HepG2 (cell line): ENCODE measurements at regions not wholly inside any gene's neighbourhood (a gene's known extent, or its start where the extent isn't known, plus 50 kb on each side); places are given as distances from the start of the nearest gene placed in this dataset.

ENCODE experiments used
- ATAC-seq: fragments of 200-7000 bp; cut with Tn5 transposase; 3 replicates; pipeline ENCODE4 v1.9.1; 2020; ENCODE audit warnings: mild to moderate bottlenecking, moderate library complexity
- BruUV-seq: library from RNA; stranded (reverse); fragments of 400-500 nt; replicated peaks from 2 replicates; lab custom pipeline; 2021; lab: Mats Ljungman, UMichigan
- CTCF ChIA-PET: fragments of 300-600 bp; formaldehyde crosslinking; extraction: SDS; loops from one replicate; lab custom pipeline; 2021; ENCODE audit warnings: low total read pairs, inconsistent platforms, low intra/inter-chr PET ratio; lab: Yijun Ruan, JAX
- POLR2A ChIA-PET: fragments of 350-600 bp; sonication (Branson Sonifier 250); formaldehyde crosslinking; loops from one replicate; lab custom pipeline; 2020; ENCODE audit warnings: antibody characterized with exemption, inconsistent platforms; lab: Yijun Ruan, JAX
- DNase-seq: peaks from one replicate; pipeline ENCODE4 v3.0.0-alpha.2; 2015; ENCODE audit warnings: low spot score
- FAIRE-seq: peaks from 3 replicates; lab custom pipeline; 2011; peaks lifted over from hg19 to GRCh38; lab: Jason Lieb, UNC
- H2AFZ ChIP-seq: one replicate; pipeline ENCODE4 v1.6.1; 2011; ENCODE audit warnings: low read length, inconsistent platforms
- H3K27ac ChIP-seq: fragments of 300-600 bp; 3 replicates; pipeline ENCODE4 v1.8.0; 2011; ENCODE audit warnings: mixed run types, mild to moderate bottlenecking, mixed read lengths, low read length, inconsistent platforms; ENCODE audit not compliant: insufficient read depth; ENCODE audit errors: extremely low read length
- H3K27me3 ChIP-seq, 2 experiments: fragments of 200-600 bp in 1 of 2; 2 replicates in 1 of 2; 3 replicates in 1 of 2; pipeline versions ENCODE4 v1.6.0 to v1.8.0; 2011; ENCODE audit warnings: low read length in 2 of 2, mild to moderate bottlenecking in 2 of 2, moderate library complexity in 2 of 2, inconsistent platforms in 1 of 2; ENCODE audit not compliant: insufficient read depth in 2 of 2, control insufficient read depth in 1 of 2
- H3K36me3 ChIP-seq, 2 experiments: fragments of 200-600 bp in 1 of 2; replicated peaks in 1 of 2; 2 replicates in 1 of 2; 3 replicates in 1 of 2; pipeline versions ENCODE4 v1.5.1 to v1.8.0; 2011; ENCODE audit warnings: low read length in 2 of 2, inconsistent platforms in 1 of 2; ENCODE audit not compliant: insufficient read depth in 2 of 2, control insufficient read depth in 1 of 2
- H3K4me1 ChIP-seq: 2 replicates; pipeline ENCODE4 v1.5.1; 2012; ENCODE audit warnings: low read length, inconsistent platforms; ENCODE audit not compliant: insufficient read depth
- H3K4me2 ChIP-seq: 2 replicates; pipeline ENCODE4 v1.6.0; 2011; ENCODE audit warnings: low read depth, low read length, inconsistent platforms
- H3K4me3 ChIP-seq, 3 experiments: fragments of 200-600 bp in 1 of 3; sonication (generic), shearing (Covaris generic) in 1 of 3; replicated peaks in 1 of 3; 2 replicates each; pipeline ENCODE4 v1.5.1; 2011 to 2016; ENCODE audit warnings: low read length in 3 of 3, inconsistent platforms in 2 of 3, low read depth in 2 of 3, mild to moderate bottlenecking in 2 of 3, control low read depth in 1 of 3, mixed read lengths in 1 of 3; ENCODE audit not compliant: insufficient read depth in 1 of 3
- H3K79me2 ChIP-seq: one replicate; pipeline ENCODE4 v1.6.1; 2011; ENCODE audit warnings: low read length, inconsistent platforms; ENCODE audit not compliant: insufficient read depth
- H3K9ac ChIP-seq: 2 replicates; pipeline ENCODE4 v1.6.0; 2011; ENCODE audit warnings: mild to moderate bottlenecking, low read depth, low read length, inconsistent platforms; ENCODE audit not compliant: insufficient read depth
- H3K9me3 ChIP-seq: 2 replicates; pipeline ENCODE4 v1.5.1; 2012; ENCODE audit warnings: mild to moderate bottlenecking, low read length
- H4K20me1 ChIP-seq: 2 replicates; pipeline ENCODE4 v1.6.0; 2011; ENCODE audit warnings: inconsistent platforms, mild to moderate bottlenecking, low read length, moderate library complexity; ENCODE audit not compliant: insufficient read depth
- GTF2F1 ChIP-seq: fragments of 150-350 bp; IDR thresholded peaks from 2 replicates; pipeline ENCODE4 v1.6.1; 2014; ENCODE audit warnings: low read length
- KLF15 ChIP-seq: sonication (generic); formaldehyde crosslinking; IDR thresholded peaks from 2 replicates; pipeline ENCODE4 v1.8.1; 2023; ENCODE audit warnings: borderline replicate concordance, mild to moderate bottlenecking, inconsistent platforms, missing genetic modification reagents, mixed read lengths
- MAFK ChIP-seq, 2 experiments: IDR thresholded peaks in 1 of 2; conservative IDR thresholded peaks in 1 of 2; 2 replicates each; pipeline ENCODE4 v1.6.1; 2011; ENCODE audit warnings: improper control_type of control experiment in 2 of 2, low read length in 2 of 2
- MYNN ChIP-seq: sonication (generic); formaldehyde crosslinking; IDR thresholded peaks from 2 replicates; pipeline ENCODE4 v1.4.0; 2020; ENCODE audit warnings: mild to moderate bottlenecking, low read depth, missing genetic modification reagents
- NFKBIZ ChIP-seq: IDR thresholded peaks from 2 replicates; pipeline ENCODE4 v1.6.1; 2018; ENCODE audit warnings: missing genetic modification reagents, missing compliant biosample characterization
- PAX8 ChIP-seq: sonication (generic); formaldehyde crosslinking; IDR thresholded peaks from 2 replicates; pipeline ENCODE4 v1.8.0; 2022; ENCODE audit warnings: mild to moderate bottlenecking, missing genetic modification reagents, borderline replicate concordance
- SP4 ChIP-seq: sonication (generic); formaldehyde crosslinking; IDR thresholded peaks from 2 replicates; pipeline ENCODE4 v1.8.1; 2023; ENCODE audit warnings: mild to moderate bottlenecking, missing genetic modification reagents
- ZFP36 ChIP-seq: fragments of 150-350 bp; IDR thresholded peaks from 2 replicates; pipeline ENCODE4 v1.6.1; 2018; ENCODE audit warnings: borderline replicate concordance, low read length, low read depth; ENCODE audit not compliant: partially characterized antibody
- ZNF460 ChIP-seq: sonication (generic); formaldehyde crosslinking; IDR thresholded peaks from 2 replicates; pipeline ENCODE4 v1.5.1; 2020; ENCODE audit warnings: missing genetic modification reagents, mild to moderate bottlenecking, borderline replicate concordance
- ZNF724P ChIP-seq: sonication (generic); formaldehyde crosslinking; IDR thresholded peaks from 2 replicates; pipeline ENCODE4 v1.8.0; 2022; ENCODE audit warnings: missing genetic modification reagents, borderline replicate concordance
- WGBS: methylation state at CpG from one replicate; pipeline ENCODE4 v1.1.6; 2017; ENCODE audit warnings: low lambda C conversion rate; 5-methylcytosine and 5-hydroxymethylcytosine counted together
- in situ Hi-C: cut with HindIII; loops from 2 replicates; pipeline ENCODE4 v1.10.0; 2017; ENCODE audit warnings: low pct_unique_long_range_greater_than_20kb; ENCODE audit not compliant: extremely low pct_ligation_motif_present
- intact Hi-C: fragments of 100-400 bp; cut with micrococcal nuclease; formaldehyde crosslinking; loops from one replicate; pipeline ENCODE4 v1.10.0; 2022; ENCODE audit not compliant: unreplicated experiment

- BruUV-seq: no TSS peak
- intact Hi-C loops: no loop called here
Observed at GRCh38 chr13:88429862-88430261, 758.7 kb downstream of the SLITRK5 start.

GRCh38 chr13:88434953-88435352 lies 763.8 kb downstream of the SLITRK5 start:
- ATAC-seq (no peak), FAIRE-seq (no peak), DNase-seq (no peak)
- Histone ChIP-seq H3K4me2 (no peak overlapping the region), H3K79me2 (no peaks in the 10 kb centered on the region), H3K4me3 (no peak overlapping the region), H2AFZ (no peak overlapping the region), H3K9ac (no peak overlapping the region), H3K9me3 (peaks cover 31% of the 10 kb centered on the region), H3K4me1 (no peaks in the 10 kb centered on the region), H4K20me1 (no peaks in the 10 kb centered on the region), H3K36me3 (no peaks in the 10 kb centered on the region), H3K27ac (no peak overlapping the region), H3K27me3 (no peaks in the 10 kb centered on the region)
- intact Hi-C loops (no loop called here), in situ Hi-C loops (no loop called here)
- ChIA-PET CTCF (no interaction called here), POLR2A (no interaction called here)
- TF ChIP-seq ZFP36 (no peak), PAX8 (CRISPR knock-in tag) (no peak), KLF15 (CRISPR knock-in tag) (no peak)
- BruUV-seq: no TSS peak
- 9% methylated on average over 5 of the region's 6 CpGs for WGBS

More at GRCh38 chr13:88429862-88430261, 758.7 kb downstream of the SLITRK5 start:
- Histone ChIP-seq H3K4me3 (no peak overlapping the region), H4K20me1 (no peaks in the 10 kb centered on the region), H3K9ac (no peak overlapping the region), H2AFZ (no peak overlapping the region), H3K4me2 (no peak overlapping the region), H3K9me3 (peaks cover 13% of the 10 kb centered on the region; the same call in 1 of the 2 replicates), H3K27me3 (no peaks in the 10 kb centered on the region), H3K4me1 (no peaks in the 10 kb centered on the region), H3K27ac (no peak overlapping the region), H3K79me2 (no peaks in the 10 kb centered on the region), H3K36me3 (no peaks in the 10 kb centered on the region)
- ChIA-PET CTCF (no interaction called here), POLR2A (no interaction called here)
- no peak for DNase-seq
- ATAC-seq: no peak
- peak in 1 of 2 experiments; percentile 17; a peak in 1 of 4 replicates for TF ChIP-seq MAFK (conservative IDR thresholded peaks at IDR 0.05 in 1 of 2, IDR thresholded peaks at IDR 0.05 in 1 of 2; ENCODE audit: low read length in 2 of 2)
- no peak for TF ChIP-seq NFKBIZ (CRISPR knock-in tag)
- no peak for TF ChIP-seq GTF2F1
- TF ChIP-seq ZNF460: no peak
- TF ChIP-seq SP4: no peak
- no peak for TF ChIP-seq MYNN (CRISPR knock-in tag)
- TF ChIP-seq ZNF724P (CRISPR knock-in tag): no peak
- in situ Hi-C loops: no loop called here
- no peak for FAIRE-seq
- 48% methylated on average over 2 of the region's 2 CpGs for WGBS
